ENCODE measurements at regions not wholly inside any gene's neighbourhood (a gene's known extent, or its start where the extent isn't known, plus 50 kb on each side); places are given as distances from the start of the nearest gene placed in this dataset.

DNA sequence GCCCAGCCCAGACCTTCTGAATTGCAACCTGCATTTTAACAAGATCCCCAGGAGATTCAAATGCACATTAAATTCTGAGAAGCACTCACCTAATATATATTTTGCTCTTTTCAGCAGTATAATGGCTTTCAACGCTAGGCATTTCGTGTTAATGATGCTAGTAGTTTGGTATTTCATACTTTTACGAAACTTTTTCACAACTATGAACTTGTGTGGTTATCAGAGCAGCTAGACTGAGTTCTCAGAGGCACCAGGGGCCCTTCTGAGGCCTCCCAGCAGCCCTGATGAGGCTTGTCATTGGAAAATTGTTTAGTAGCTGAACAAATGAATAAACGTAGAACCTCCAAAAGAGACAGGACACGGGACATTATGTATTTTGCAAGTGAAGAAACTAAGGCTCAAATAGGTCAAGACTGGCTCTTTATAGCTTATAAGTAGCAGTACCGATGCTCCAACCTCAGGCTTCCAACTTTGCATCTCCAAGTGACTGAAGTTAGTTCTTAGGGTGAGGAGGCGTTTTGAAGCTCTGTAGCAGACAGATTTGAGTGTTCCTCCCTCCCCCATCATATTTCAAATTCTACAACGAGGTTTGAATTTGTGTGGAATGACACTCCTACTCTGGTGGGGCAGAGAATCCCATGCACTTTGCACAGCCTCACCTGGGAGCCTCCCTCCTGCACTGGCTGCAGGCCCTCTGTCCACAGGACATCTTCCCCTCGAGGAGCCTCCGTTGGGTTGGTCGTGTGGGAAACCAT is 121.1 kb upstream of the SLC25A48 start:
- H3K4me3 ChIP-seq (ENCODE audit: low read depth, low read length), result no peak overlapping the region
- DNase-seq (ENCODE audit: low read depth, low spot score), result no peak
- TF ChIP-seq, protein P1, sequence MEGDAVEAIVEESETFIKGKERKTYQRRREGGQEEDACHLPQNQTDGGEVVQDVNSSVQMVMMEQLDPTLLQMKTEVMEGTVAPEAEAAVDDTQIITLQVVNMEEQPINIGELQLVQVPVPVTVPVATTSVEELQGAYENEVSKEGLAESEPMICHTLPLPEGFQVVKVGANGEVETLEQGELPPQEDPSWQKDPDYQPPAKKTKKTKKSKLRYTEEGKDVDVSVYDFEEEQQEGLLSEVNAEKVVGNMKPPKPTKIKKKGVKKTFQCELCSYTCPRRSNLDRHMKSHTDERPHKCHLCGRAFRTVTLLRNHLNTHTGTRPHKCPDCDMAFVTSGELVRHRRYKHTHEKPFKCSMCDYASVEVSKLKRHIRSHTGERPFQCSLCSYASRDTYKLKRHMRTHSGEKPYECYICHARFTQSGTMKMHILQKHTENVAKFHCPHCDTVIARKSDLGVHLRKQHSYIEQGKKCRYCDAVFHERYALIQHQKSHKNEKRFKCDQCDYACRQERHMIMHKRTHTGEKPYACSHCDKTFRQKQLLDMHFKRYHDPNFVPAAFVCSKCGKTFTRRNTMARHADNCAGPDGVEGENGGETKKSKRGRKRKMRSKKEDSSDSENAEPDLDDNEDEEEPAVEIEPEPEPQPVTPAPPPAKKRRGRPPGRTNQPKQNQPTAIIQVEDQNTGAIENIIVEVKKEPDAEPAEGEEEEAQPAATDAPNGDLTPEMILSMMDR (IDR thresholded peaks at IDR 0.05; ENCODE audit: insufficient read depth, low read length, missing control alignments), result no peak
- CTCF ChIA-PET, result interaction anchor here (0.8 kb wide), 1 partner anchor 16 kb away, joined by 3 read pairs; no protein-coding TSS in a partner anchor
- POLR2A ChIA-PET, result no interaction called here

DNA sequence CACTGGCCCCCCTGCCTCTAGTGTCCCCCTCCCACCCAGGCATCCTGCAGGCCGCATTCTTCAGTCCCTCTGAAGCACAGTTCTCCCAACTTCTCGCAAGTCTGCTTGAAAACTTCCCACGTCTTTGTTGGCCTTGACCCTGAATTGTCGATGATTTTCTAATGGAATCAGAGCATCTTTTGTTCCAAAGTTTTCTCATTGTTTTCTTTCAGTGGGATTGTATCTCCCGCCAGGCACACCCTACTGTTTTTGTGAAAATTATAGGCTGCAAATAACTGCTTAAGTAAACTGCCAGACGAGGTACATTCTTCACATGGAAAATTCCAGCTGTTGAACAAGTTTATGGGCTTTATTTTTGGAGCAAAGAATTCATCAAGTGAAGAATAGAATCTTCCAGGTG is 122.6 kb upstream of the SLC25A48 start:
- H3K4me3 ChIP-seq (ENCODE audit: low read depth, low read length), result no peak overlapping the region
- TF ChIP-seq, protein P1 (IDR thresholded peaks at IDR 0.05; ENCODE audit: insufficient read depth, low read length, missing control alignments), result no peak
- no peak for DNase-seq (ENCODE audit: low read depth, low spot score)
- POLR2A ChIA-PET, result no interaction called here
- CTCF ChIA-PET, result no interaction called here

DNA sequence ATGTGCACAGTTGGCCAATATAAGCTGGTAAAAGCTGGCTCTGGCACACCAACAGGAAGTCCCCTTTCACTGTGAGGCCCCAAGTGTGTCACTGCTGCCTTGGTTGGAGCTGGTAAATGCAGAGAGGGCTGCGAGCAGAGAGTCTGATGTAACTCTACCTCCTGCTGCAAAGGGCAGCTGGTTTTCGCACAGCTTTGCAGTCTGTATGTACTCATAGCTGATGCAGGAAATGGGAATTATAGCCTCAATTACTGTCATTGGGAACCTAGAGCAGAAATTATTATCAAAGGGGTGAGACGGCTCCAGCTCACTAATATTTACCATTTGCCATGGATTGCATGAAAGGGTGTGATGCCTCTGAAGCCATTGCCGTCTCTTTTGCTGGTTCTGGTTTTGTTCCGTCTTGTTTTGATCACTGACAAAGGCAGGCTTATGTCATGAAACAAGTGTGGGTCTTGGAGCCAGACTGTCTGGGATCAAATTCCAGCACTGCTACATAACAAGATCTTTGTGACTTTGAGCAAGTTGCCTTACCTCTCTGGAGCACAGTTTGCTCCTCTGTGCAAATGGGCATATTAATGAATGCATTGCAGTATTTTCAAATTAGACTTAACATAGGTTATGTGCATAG is 124.3 kb upstream of the SLC25A48 start:
- no peak for DNase-seq (ENCODE audit: low read depth, low spot score)
- H3K4me3 ChIP-seq (ENCODE audit: low read depth, low read length), result no peak overlapping the region
- ChIA-PET CTCF (no interaction called here), POLR2A (no interaction called here)
- TF ChIP-seq, protein P1 (IDR thresholded peaks at IDR 0.05; ENCODE audit: insufficient read depth, low read length, missing control alignments), result no peak

DNA sequence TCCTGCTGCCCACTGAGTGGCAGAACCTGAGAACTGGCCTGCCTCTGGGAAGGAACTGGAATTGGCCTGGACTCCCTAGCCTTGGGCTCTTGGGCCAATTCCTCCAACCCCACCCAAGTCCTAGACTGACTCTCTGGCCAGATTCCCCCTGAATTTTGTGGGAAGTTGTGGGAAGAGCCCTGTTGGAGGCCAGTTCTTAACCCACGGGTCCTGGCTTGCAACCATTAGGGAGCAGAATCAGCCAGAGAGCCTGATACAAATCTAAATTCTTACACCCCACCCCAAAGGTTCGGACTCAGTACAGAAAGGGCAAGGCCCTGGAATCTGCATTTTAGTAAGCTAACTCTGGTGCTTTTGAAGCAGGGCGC is 125.3 kb upstream of the SLC25A48 start:
- no peak overlapping the region for H3K4me3 ChIP-seq (ENCODE audit: low read depth, low read length)
- ChIA-PET CTCF (no interaction called here), POLR2A (no interaction called here)
- no peak for DNase-seq (ENCODE audit: low read depth, low spot score)
- TF ChIP-seq, protein P1 (IDR thresholded peaks at IDR 0.05; ENCODE audit: insufficient read depth, low read length, missing control alignments), result no peak

DNA sequence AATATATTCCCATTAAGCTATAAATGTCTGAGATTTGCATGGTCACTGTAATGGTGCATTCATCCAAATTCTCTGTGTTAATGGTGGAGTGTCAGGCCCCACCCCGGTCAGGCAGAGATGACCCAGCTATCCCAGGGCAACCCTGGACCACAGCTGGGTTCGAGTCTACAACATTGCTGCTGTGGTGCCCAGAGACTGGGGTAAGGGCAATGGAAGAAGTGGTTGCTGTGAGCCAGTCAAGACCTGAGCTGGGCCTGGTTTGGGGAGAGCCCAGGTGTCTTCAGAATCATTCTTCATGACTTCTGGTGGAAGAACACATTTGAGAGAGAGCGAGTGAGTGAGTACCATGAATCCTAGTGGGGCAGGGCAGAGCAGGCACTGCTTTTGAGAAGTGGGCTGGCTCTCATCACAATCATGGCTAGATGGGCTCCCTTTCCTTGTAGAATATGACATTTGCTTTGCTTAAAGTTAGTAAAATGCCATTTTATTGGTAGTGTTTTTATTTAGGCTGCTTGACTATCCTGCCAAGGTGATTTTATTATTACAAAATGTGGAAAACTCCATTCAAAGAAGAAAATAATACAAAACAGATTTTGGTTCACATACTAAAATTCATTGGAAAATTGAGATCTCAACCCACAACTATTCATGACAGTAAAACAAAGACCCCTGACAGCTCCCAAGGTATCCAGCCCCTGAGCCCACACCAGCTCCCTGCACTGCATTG is 125.8 kb upstream of the SLC25A48 start:
- POLR2A ChIA-PET, result no interaction called here
- DNase-seq (ENCODE audit: low read depth, low spot score), result no peak
- no peak overlapping the region for H3K4me3 ChIP-seq (ENCODE audit: low read depth, low read length)
- CTCF ChIA-PET, result no interaction called here
- TF ChIP-seq, protein P1 (IDR thresholded peaks at IDR 0.05; ENCODE audit: insufficient read depth, low read length, missing control alignments), result no peak

DNA sequence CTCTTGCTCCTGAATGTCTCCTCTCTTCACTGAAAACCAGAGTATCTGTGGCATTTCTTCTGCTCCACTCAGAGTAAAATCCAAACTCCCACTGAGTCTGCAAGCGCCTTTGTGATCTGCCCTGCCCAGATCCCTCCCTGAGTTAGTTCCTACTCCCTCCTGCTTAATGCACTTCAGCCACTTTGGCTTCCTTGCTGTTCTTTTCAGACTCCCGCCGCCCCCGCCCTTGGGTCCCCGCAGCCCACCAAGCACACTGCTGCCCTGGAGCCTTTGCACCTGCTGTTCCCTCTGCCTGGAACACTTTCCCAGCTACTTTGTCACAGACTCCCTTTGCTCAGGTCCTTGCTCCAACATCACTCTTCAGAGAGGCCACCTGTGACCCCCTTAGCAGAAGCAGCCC is 127.2 kb upstream of the SLC25A48 start:
- DNase-seq (ENCODE audit: low read depth, low spot score), result no peak
- ChIA-PET POLR2A (no interaction called here), CTCF (no interaction called here)
- TF ChIP-seq, protein P1 (IDR thresholded peaks at IDR 0.05; ENCODE audit: insufficient read depth, low read length, missing control alignments), result no peak
- no peak overlapping the region for H3K4me3 ChIP-seq (ENCODE audit: low read depth, low read length)
